Fibroblast of lung (primary cell): ENCODE measurements at regions not wholly inside any gene's neighbourhood (a gene's known extent, or its start where the extent isn't known, plus 50 kb on each side); places are given as distances from the start of the nearest gene placed in this dataset.

Experiments
- DNase-seq, 2 donors: peaks; one replicate each; pipeline versions ENCODE4 v3.0.0 to v3.0.0-alpha.2; 2010; ENCODE audit warnings: low read depth in 2 of 2
- H2AFZ ChIP-seq: 2 replicates; pipeline ENCODE4 v1.5.1; 2012; ENCODE audit warnings: low read length, control low read depth, inconsistent platforms
- H3K27ac ChIP-seq: 2 replicates; pipeline ENCODE4 v1.5.1; 2011; ENCODE audit warnings: low read length, control low read depth; ENCODE audit not compliant: insufficient read depth
- H3K27me3 ChIP-seq: 2 replicates; pipeline ENCODE4 v1.5.1; 2011; ENCODE audit warnings: mild to moderate bottlenecking, low read length; ENCODE audit not compliant: control insufficient read depth, insufficient read depth
- H3K36me3 ChIP-seq: 2 replicates; pipeline ENCODE4 v1.5.1; 2011; ENCODE audit warnings: low read length; ENCODE audit not compliant: control insufficient read depth, insufficient read depth
- H3K4me1 ChIP-seq: 2 replicates; pipeline ENCODE4 v1.5.1; 2011; ENCODE audit warnings: low read length; ENCODE audit not compliant: control insufficient read depth, insufficient read depth; ENCODE audit errors: extremely low read depth
- H3K4me2 ChIP-seq: 2 replicates; pipeline ENCODE4 v1.5.1; 2011; ENCODE audit warnings: low read length, control low read depth; ENCODE audit not compliant: insufficient read depth; ENCODE audit errors: extremely low read depth
- H3K4me3 ChIP-seq, 4 experiments: fragments of 200-600 bp in 1 of 4; sonication (generic) in 1 of 4; replicated peaks in 1 of 4; 2 replicates each; pipeline ENCODE4 v1.5.1; 2011 to 2016; ENCODE audit warnings: low read length in 4 of 4, low read depth in 3 of 4, mild to moderate bottlenecking in 3 of 4, control low read depth in 2 of 4, inconsistent platforms in 1 of 4, mixed read lengths in 1 of 4; ENCODE audit not compliant: insufficient read depth in 1 of 4; ENCODE audit errors: control extremely low read depth in 1 of 4
- H3K79me2 ChIP-seq: 2 replicates; pipeline ENCODE4 v1.5.1; 2012; ENCODE audit warnings: mild to moderate bottlenecking, low read length, inconsistent platforms; ENCODE audit not compliant: control insufficient read depth, insufficient read depth
- H3K9ac ChIP-seq: 2 replicates; pipeline ENCODE4 v1.5.1; 2011; ENCODE audit warnings: mild to moderate bottlenecking, low read length, control low read depth; ENCODE audit not compliant: insufficient read depth
- H3K9me3 ChIP-seq: 2 replicates; pipeline ENCODE4 v1.5.1; 2012; ENCODE audit warnings: low read depth, low read length; ENCODE audit not compliant: control insufficient read depth, insufficient read depth
- H4K20me1 ChIP-seq: 2 replicates; pipeline ENCODE4 v1.5.1; 2011; ENCODE audit warnings: low read length; ENCODE audit not compliant: control insufficient read depth, insufficient read depth; ENCODE audit errors: extremely low read depth
- CTCF ChIP-seq, 2 donors: IDR thresholded peaks in 1 of 2; conservative IDR thresholded peaks in 1 of 2; 1 replicate in 1 of 2; 2 replicates in 1 of 2; pipeline ENCODE4 v1.5.1; 2011 to 2012; ENCODE audit warnings: low read length in 2 of 2, control low read depth in 1 of 2, inconsistent platforms in 1 of 2, low read depth in 1 of 2, mild to moderate bottlenecking in 1 of 2
- EZH2 ChIP-seq: IDR thresholded peaks from 2 replicates; pipeline ENCODE4 v1.5.1; 2012; ENCODE audit warnings: low read length, control low read depth, mild to moderate bottlenecking; ENCODE audit errors: missing control alignments

- H3K36me3 ChIP-seq, result no peaks in the 10 kb centered on the region
- H3K4me1 ChIP-seq, result no peaks in the 10 kb centered on the region
- DNase-seq, result no peak
- H3K4me2 ChIP-seq, result no peak overlapping the region
- no peaks in the 10 kb centered on the region for H3K79me2 ChIP-seq
- no peak overlapping the region for H3K4me3 ChIP-seq
- H3K9me3 ChIP-seq, result no peaks in the 10 kb centered on the region
- H2AFZ ChIP-seq, result no peak overlapping the region
- TF ChIP-seq CTCF (conservative IDR thresholded peaks at IDR 0.05 in 1 of 2, IDR thresholded peaks at IDR 0.05 in 1 of 2; ENCODE audit: low read depth in 1 of 2, low read length in 2 of 2) (no peak), EZH2 (no peak)
- H4K20me1 ChIP-seq, result no peaks in the 10 kb centered on the region
- no peaks in the 10 kb centered on the region for H3K27me3 ChIP-seq
- no peak overlapping the region for H3K9ac ChIP-seq
- no peak overlapping the region for H3K27ac ChIP-seq
These were observed 513.0 kb downstream of the NAV3 start for GRCh38 chr12:78343657-78344056.

GRCh38 chr12:78359520-78359919 is 505.1 kb upstream of the SYT1 start:
- Histone ChIP-seq H3K36me3 (no peaks in the 10 kb centered on the region), H3K4me2 (no peak overlapping the region), H2AFZ (no peak overlapping the region), H3K9ac (no peak overlapping the region), H3K4me3 (no peak overlapping the region), H3K79me2 (no peaks in the 10 kb centered on the region), H3K27ac (no peak overlapping the region), H3K4me1 (no peaks in the 10 kb centered on the region), H4K20me1 (no peaks in the 10 kb centered on the region), H3K9me3 (no peaks in the 10 kb centered on the region), H3K27me3 (no peaks in the 10 kb centered on the region)
- TF ChIP-seq EZH2 (no peak), CTCF (conservative IDR thresholded peaks at IDR 0.05 in 1 of 2, IDR thresholded peaks at IDR 0.05 in 1 of 2; ENCODE audit: low read depth in 1 of 2, low read length in 2 of 2) (no peak)
- peak; percentile 24 to 57 for DNase-seq

- H3K9me3 ChIP-seq, result no peaks in the 10 kb centered on the region
- H3K36me3 ChIP-seq, result no peaks in the 10 kb centered on the region
- H3K9ac ChIP-seq, result no peak overlapping the region
- no peak overlapping the region for H3K4me2 ChIP-seq
- no peak overlapping the region for H3K4me3 ChIP-seq
- H3K4me1 ChIP-seq, result no peaks in the 10 kb centered on the region
- DNase-seq, result no peak
- no peaks in the 10 kb centered on the region for H3K79me2 ChIP-seq
- H3K27me3 ChIP-seq, result no peaks in the 10 kb centered on the region
- H2AFZ ChIP-seq, result no peak overlapping the region
- TF ChIP-seq EZH2 (no peak), CTCF (conservative IDR thresholded peaks at IDR 0.05 in 1 of 2, IDR thresholded peaks at IDR 0.05 in 1 of 2; ENCODE audit: low read depth in 1 of 2, low read length in 2 of 2) (no peak)
- no peaks in the 10 kb centered on the region for H4K20me1 ChIP-seq
- no peak overlapping the region for H3K27ac ChIP-seq
These were observed 502.9 kb upstream of the SYT1 start for GRCh38 chr12:78361683-78362082.
